ENCODE measurements at regions not wholly inside any gene's neighbourhood (a gene's known extent, or its start where the extent isn't known, plus 50 kb on each side); places are given as distances from the start of the nearest gene placed in this dataset.
A peak's percentile ranks its signal among the peaks of the same experiment; 100 is the strongest.

DNA sequence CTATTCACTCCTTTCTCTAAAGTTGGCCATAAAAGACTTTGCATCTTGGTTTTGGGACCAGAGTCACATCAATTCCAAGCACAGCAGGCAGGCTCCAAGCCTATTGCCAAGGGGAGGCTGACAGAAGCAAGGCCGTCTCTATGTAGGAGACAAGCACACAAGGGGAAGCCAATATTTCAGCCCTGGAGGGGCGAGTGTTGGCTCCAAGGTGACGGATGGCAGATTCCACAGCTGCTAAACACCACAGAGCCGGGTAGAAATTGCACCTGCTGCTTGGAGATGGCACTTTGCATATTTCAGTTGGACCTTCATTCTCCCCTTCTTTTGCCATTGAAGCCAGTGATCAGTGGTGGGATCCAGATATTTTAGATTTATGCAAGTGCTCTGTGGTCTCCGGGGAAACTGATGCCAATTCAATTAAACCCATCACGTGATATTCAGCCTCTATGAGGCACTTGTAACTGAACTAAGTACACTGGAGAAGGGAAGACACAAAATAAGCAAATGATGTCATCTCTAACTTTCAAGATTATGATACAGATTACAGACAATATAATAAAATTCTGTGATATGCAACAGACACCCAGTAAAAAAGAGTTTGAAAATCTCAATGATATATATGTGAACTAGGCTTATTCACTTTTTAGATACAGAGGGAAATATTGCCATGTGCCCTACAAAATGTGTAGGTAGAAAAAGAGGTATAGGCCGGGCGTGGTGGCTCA lies 102.8 kb upstream of the GREM2 start:
- H2BK20ac ChIP-seq (ENCODE audit: low read depth, low read length): no peak overlapping the region
- WGBS, 2 experiments (ENCODE audit: extremely low coverage in 2 of 2, insufficient read length in 1 of 2): 90% methylated on average over 2 of the region's 8 CpGs; no CpG with 5 or more reads in 1 of the 2 experiments
- no peaks in the 10 kb centered on the region for H3K27me3 ChIP-seq (ENCODE audit: control insufficient read depth, insufficient read depth, low read length)
- no peak overlapping the region for H4K5ac ChIP-seq (ENCODE audit: low read depth, low read length)
- ChIA-PET CTCF (no interaction called here), POLR2A (ENCODE audit: unreplicated experiment) (no interaction called here)
- no TSS peak for BruUV-seq (replicated peaks)
- 0 out of 2 replicates have a peak overlapping the region, but pooled peaks have one; percentile 27 for H3K4ac ChIP-seq (ENCODE audit: low read depth, low read length)
- peaks cover 8% of the 10 kb centered on the region for H3K9me1 ChIP-seq (ENCODE audit: insufficient read depth, low read length)
- DNase-seq: no peak
- peak overlapping the region; percentile 23; the same call in 1 of the 2 replicates for H2BK120ac ChIP-seq (ENCODE audit: low read depth, low read length)
- H2AK5ac ChIP-seq (ENCODE audit: low read depth, low read length): no peak overlapping the region; the same call in 1 of the 2 replicates
- peak overlapping the region; percentile 50; the same call in 1 of the 3 replicates for H2BK15ac ChIP-seq (ENCODE audit: low read depth, low read length)
- no peaks in the 10 kb centered on the region for H3K79me1 ChIP-seq (ENCODE audit: low read depth in 1 of 2, low read length in 2 of 2)
- no peak for ATAC-seq (ENCODE audit: low read depth)
- H3K23ac ChIP-seq (ENCODE audit: low read depth, low read length): no peak overlapping the region
- peak overlapping the region; percentile 79 for H2AFZ ChIP-seq (replicated peaks; ENCODE audit: low read length, poor library complexity)
- no peak for TF ChIP-seq FOS (IDR thresholded peaks at IDR 0.05; ENCODE audit: low read depth, low read length)
- TF ChIP-seq RAD21 (IDR thresholded peaks at IDR 0.05; ENCODE audit: low read length): no peak
- TF ChIP-seq, protein P1, sequence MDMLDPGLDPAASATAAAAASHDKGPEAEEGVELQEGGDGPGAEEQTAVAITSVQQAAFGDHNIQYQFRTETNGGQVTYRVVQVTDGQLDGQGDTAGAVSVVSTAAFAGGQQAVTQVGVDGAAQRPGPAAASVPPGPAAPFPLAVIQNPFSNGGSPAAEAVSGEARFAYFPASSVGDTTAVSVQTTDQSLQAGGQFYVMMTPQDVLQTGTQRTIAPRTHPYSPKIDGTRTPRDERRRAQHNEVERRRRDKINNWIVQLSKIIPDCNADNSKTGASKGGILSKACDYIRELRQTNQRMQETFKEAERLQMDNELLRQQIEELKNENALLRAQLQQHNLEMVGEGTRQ (IDR thresholded peaks at IDR 0.05; ENCODE audit: low read depth, low read length): no peak
- no peak for TF ChIP-seq POLR2A (IDR thresholded peaks at IDR 0.05; ENCODE audit: low read depth, low read length)
- TF ChIP-seq SMC3 (IDR thresholded peaks at IDR 0.05; ENCODE audit: low read depth, low read length): no peak
- TF ChIP-seq, protein P2, sequence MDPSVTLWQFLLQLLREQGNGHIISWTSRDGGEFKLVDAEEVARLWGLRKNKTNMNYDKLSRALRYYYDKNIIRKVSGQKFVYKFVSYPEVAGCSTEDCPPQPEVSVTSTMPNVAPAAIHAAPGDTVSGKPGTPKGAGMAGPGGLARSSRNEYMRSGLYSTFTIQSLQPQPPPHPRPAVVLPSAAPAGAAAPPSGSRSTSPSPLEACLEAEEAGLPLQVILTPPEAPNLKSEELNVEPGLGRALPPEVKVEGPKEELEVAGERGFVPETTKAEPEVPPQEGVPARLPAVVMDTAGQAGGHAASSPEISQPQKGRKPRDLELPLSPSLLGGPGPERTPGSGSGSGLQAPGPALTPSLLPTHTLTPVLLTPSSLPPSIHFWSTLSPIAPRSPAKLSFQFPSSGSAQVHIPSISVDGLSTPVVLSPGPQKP (IDR thresholded peaks at IDR 0.05; ENCODE audit: borderline replicate concordance, low read depth, low read length): no peak
- H4K91ac ChIP-seq (ENCODE audit: insufficient read depth, low read depth, low read length): no peak overlapping the region
- no peak overlapping the region for H2BK5ac ChIP-seq (ENCODE audit: low read depth, low read length, poor library complexity, severe bottlenecking)
- H3K9ac ChIP-seq (ENCODE audit: low read depth, low read length): no peak overlapping the region
- no peak overlapping the region for H3K4me2 ChIP-seq (ENCODE audit: low read depth, low read length)
- no peak overlapping the region for H2AK9ac ChIP-seq (replicated peaks; ENCODE audit: low read depth, low read length, poor library complexity)
- H3K9me3 ChIP-seq (ENCODE audit: control insufficient read depth, insufficient read depth, low read length): no peaks in the 10 kb centered on the region
- H4K20me1 ChIP-seq (ENCODE audit: insufficient read depth, low read length): no peaks in the 10 kb centered on the region
- in situ Hi-C loops (cut with MboI; ENCODE audit: low sequenced_read_pairs) (no loop called here), dilution Hi-C loops (cut with HindIII; ENCODE audit: low sequenced_read_pairs, unreplicated experiment) (loop anchor here (25.0 kb wide), 1 partner anchor 502 kb away; no protein-coding TSS in a partner anchor), intact Hi-C loops (cut with micrococcal nuclease) (no loop called here)
- no peak overlapping the region for H4K8ac ChIP-seq (ENCODE audit: low read depth in 2 of 2, low read length in 2 of 2)
- H3K4me3 ChIP-seq (ENCODE audit: insufficient read depth, low read depth, low read length): no peak overlapping the region
- no peak overlapping the region for H3K56ac ChIP-seq (ENCODE audit: extremely low read depth, insufficient read depth, low read length)
- H3K14ac ChIP-seq (replicated peaks; ENCODE audit: low read depth, low read length): peak overlapping the region; percentile 22; the same call in 1 of the 2 replicates
- peaks cover 8% of the 10 kb centered on the region for H3K4me1 ChIP-seq (ENCODE audit: control insufficient read depth, insufficient read depth, low read length)
- no peaks in the 10 kb centered on the region for H3K36me3 ChIP-seq (ENCODE audit: control insufficient read depth, insufficient read depth, low read length)
- no peak overlapping the region for H3K18ac ChIP-seq (ENCODE audit: low read depth, low read length)
- no peak overlapping the region for H3K27ac ChIP-seq (ENCODE audit: insufficient read depth, low read length)
